ENCODE measurements at regions not wholly inside any gene's neighbourhood (a gene's known extent, or its start where the extent isn't known, plus 50 kb on each side); places are given as distances from the start of the nearest gene placed in this dataset.
"Not testable (repeated sequence)": the region's sequence is repeated elsewhere in the genome, so short reads cannot be mapped to it uniquely, and the experiment has no call there.

DNA sequence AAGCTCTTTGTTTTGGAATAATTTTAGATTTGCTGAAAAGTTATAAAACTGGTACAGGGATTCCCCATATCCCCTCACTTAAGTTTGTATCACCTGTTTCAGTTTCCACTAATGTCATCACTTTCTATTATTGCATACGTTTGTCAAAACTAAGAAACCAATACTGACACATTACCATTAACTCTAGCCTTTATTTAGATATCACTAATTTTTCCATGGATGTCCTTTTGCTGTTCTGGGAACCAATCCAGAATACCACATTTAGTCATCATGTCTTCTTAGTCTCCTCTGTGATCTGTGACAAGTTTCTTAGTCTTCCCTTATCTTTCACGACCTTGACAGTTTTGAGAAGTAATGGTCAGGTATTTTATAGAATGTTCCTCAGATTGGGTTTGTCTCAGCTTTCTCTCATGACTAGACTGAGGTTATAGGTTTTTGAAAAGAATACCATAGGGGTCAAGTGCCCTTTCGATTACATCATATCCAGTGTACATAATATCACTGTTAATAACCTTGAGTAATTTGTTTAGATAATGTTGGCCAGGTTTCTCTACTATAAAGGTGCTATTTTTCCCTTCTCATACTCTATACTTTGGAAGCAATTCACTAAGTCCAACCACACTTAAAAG is 51.9 kb upstream of the NMUR2 start:
- no peak for DNase-seq (ENCODE audit: low read depth, low spot score)

DNA sequence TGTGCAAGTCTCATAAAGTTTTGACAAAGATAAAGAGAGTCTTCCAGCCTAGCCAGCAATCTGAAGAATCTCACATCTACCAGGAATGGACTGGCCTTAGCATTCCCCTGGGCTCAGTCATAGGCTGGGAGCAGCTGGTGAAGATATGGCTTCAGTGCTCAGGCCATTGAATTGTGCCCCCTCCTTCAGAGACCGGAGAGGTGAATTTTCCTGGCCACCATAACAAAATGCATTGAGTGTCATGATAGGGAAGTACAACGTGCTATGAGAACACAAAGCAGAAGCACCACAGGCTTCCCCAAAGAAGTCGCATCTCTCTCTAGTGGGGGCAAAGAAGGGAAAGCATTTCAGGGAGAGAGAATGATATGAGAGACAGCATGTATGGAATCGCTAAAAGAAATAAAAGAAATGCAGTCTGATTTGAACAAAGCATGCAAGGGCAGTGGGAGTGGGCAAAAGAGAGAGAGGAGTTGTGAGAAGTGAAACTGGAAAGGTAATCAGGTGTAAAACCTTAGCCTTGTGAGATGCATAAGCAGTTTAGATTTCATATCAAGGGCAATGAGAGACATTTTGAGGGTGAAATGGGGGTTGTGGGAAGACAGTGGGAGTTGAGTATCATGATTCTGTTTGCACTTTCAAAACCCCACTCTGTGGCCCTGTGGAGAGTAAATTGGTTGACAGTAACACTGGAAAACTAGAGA is 57.1 kb upstream of the NMUR2 start:
- no peak for DNase-seq (ENCODE audit: low read depth, low spot score)

DNA sequence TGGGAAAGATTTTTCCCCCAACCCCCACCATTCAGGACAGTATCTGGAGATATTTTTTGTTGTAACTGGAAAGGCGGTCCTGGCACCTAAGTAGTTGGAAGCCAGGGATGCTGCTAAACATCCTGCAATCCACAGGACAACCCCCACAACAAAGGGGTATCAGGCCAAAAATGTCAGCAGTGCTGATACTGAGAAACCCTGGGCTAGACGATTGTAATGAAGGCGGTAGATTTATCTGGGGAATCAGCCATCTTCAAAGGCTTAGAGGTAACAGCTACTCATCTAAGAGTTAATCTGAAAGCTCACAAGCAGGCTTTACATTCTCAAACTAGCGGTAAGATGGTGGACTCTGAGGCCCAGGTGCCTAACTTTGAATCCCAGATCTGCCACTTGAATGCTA is 59.0 kb upstream of the NMUR2 start:
- no peak for DNase-seq (ENCODE audit: low read depth, low spot score)

DNA sequence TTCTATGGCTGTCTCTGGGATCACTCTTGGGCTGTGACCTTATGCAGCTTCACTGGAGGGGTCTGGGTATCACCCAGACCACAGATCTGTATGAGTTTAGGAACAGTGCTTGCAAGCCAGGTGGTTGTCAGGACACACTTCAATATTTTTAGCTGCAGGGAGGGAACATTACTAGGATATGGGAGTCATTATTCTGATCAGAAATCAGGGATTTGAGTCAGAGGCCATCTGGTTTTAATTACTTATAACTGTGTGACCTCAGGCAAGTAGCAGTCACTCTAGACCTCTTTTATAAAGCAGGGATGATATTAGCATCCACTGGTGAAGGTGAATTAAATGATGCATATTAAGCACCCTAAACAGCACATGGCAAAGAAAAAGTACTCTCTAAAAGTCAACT is 60.1 kb upstream of the NMUR2 start:
- no peak for DNase-seq (ENCODE audit: low read depth, low spot score)

DNA sequence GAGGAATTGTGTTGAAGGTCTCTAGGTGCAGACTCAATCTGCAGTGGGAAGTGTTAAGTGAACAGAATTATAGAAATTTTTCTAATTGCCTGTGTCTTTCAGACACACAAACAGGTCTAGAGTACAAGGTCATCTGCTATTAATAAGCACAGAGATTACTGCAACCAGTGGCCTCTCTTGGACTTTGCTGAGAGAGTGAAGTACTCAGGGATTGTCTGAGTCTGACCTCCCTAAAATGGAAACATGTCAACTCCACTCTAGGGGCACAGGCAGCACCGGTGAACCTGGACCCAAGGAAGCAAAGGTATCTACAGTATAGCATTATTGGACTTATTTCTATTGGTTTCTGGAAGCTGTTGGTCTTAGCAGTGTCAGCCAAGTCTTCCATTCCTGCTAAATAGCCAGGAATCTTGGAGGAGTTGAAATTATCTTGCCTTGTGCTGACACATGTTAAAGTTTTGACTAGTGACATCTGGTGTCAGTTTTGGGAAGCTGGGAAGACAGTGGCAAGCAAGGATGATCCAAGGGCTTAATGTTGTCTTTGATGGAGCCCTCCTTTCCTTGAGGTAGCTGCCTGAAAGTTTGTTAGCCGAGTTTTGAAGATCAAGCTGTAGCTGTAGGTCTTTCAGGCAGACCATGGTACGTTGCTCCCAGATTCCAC is 61.1 kb upstream of the NMUR2 start:
- DNase-seq (ENCODE audit: low read depth, low spot score) = no peak

DNA sequence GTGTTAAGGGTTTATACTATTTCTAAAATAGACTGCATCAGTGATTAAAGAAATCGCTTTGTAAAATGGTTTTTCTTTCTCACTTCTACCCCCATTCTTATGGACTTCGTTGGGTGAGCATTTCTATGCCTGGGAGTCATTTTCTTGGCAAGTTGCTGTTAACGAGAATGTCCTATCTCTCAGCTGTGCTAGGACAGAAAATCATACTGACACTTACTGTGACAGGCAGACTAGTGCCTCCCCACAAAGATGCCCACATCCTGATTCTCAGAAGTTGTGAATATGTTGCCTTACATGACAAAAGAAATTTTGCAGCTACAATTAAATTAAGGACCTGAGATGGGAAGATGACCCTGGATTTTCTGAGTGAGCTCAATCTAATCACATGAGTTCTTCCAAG is 65.1 kb upstream of the NMUR2 start:
- no peak for DNase-seq (ENCODE audit: low read depth, low spot score)

DNA sequence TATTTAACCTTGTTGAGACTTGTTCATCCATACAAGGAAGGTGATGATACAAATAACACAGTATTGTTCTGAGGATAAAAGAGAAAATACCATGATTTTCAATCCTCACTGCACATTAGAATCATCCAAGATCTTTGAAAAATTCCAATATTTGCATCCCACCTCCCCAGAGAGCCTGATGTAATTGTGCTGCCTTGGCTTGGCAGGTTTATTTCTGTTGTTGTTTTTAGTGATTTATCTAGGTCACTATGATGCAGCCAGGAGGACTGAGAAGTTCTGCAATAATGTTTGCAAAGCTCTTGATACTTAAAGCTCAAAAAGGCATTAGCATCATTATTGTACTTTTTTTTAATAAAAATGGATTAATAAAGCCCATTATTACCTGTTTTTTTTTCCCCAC is 67.0 kb upstream of the NMUR2 start:
- no peak for DNase-seq (ENCODE audit: low read depth, low spot score)

DNA sequence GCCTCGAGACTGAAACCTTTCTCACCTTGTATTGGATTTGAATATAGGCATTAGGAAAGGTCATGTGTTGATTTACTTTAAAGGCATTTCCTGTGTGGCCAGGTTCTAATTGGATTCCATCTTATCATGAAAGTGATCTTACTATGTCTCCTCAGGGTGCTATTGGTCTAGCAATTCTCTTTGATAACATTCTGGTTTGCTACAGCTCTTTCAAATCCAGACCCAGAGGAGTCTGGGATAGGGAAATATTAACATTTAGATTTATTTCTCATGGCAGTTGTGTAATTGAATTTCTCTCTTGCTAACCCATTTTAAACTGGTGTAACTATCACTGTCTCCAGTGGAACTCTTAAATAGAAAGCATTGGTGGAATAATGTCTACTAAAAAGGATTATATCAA is 69.9 kb upstream of the NMUR2 start:
- DNase-seq (ENCODE audit: low read depth, low spot score) = no peak

DNA sequence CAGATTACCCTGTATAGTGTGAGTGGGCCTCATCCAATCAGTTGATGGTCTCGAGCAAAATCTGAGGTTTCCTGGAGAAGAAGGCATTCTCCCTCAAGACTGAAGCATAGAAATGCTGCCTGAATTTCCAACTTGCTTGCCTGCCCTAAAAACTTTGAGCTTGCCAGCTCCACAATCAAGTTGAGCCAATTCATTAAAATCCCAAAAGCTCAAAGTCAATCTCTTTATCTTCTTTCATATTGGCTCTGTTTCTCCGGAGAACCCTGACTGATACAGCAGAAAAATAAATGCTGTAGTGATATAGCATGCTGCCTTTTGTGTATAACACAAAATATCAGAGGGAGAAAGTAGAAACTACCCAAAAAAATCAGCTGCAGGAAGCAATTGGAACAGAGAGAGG is 72.5 kb upstream of the NMUR2 start:
- DNase-seq (ENCODE audit: low read depth, low spot score) = no peak

DNA sequence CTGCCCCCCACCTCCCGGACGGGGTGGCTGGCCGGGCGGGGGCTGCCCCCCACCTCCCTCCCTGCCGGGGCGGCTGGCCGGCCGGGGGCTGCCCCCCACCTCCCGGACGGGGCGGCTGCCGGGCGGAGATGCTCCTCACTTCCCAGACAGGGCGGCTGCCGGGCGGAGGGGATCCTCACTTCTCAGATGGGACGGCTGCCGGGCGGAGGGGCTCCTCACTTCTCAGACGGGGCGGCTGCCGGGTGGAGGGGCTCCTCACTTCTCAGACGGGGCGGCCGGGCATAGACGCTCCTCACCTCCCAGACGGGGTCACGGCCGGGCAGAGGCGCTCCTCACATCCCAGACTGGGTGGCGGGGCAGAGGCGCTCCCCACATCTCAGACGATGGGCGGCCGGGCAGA is 74.8 kb upstream of the NMUR2 start:
- not testable (repeated sequence) for DNase-seq (ENCODE audit: low read depth, low spot score)

DNA sequence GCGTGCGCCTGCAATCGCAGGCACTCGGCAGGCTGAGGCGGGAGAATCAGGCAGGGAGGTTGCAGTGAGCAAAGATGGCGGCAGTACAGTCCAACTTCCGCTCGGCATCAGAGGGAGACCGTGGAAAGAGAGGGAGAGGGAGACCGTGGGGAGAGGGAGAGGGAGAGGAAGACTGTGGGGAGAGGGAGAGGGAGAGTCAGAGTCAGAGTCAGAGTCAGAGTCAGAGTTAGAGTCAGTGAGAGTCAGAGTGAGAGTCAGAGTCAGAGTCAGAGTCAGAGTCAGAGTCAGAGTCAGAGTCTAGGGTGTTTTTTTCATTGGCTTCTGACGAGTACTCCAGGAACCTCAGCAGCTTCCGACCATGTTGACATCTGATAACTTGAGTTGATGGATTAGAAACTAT is 75.6 kb upstream of the NMUR2 start:
- DNase-seq (ENCODE audit: low read depth, low spot score) = not testable (repeated sequence)

DNA sequence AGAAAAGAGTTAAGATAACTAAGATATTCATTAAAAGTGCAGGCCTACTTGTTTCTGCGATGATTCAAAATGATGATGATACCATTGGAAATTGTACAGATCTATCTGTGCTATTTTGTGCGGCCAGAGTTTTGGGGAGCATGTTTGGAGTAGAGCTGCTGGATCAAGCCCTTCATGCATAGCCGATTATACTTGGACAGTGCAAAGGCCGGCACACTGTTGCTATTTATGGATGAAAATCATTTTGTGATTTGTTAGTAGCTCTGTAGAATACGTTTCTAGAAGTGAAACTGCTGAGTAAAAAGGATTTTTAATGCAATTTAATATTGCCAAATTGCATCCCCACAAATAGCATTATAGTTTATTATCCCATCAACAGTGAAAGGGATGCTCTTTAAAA is 82.1 kb upstream of the NMUR2 start:
- no peak for DNase-seq (ENCODE audit: low read depth, low spot score)

DNA sequence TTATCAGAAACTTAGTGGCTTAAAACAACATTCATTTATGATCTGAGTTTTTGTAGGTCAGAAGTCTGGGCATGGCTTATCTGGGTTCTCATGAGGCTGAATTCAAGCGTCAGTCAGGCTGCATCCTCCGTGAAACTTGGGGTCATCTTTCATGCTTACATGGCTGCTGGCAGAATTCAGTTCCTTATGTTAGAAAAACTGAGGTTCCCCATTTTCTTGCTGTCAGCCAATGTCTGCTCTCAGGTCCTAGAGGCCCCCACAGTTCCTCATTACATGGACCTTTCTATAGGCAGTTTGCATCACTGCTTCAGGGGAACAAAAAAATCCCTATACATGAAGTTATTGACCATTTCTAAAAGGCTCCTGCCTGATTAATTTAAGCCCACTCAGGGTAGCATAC is 83.8 kb upstream of the NMUR2 start:
- DNase-seq (ENCODE audit: low read depth, low spot score) = no peak

DNA sequence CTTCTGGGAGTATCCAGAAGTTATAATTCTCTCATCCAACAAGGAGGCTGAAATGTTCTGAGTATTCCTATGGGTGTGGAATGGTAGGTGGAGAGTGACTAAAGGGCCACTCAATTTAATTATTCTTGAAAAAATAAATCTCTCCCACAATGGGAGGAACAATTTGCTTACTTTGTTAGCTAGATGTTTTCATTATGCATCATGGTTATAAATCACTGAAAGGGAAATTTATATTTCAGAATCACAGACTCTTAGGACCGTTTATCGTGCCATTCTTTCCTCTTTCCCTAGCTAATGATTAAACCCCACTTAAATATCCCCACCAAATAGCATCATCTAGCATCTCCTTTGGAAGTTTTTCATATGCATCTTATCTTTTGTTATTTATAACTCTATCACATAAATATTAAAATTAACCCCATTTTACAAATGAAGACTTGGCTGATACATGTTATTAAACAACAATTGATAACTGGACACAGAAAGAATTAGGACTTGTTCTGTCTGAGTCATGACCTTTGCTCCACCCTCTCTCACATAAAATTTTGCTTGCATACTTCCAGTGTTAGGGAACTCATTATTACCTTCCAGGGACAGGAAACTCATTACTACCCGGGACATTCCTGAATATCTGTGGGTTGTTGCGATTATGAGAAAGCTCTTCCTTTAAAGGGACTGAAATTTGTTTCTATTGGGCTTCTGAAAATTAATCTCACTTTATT is 94.9 kb upstream of the NMUR2 start:
- DNase-seq (ENCODE audit: low read depth, low spot score) = no peak

DNA sequence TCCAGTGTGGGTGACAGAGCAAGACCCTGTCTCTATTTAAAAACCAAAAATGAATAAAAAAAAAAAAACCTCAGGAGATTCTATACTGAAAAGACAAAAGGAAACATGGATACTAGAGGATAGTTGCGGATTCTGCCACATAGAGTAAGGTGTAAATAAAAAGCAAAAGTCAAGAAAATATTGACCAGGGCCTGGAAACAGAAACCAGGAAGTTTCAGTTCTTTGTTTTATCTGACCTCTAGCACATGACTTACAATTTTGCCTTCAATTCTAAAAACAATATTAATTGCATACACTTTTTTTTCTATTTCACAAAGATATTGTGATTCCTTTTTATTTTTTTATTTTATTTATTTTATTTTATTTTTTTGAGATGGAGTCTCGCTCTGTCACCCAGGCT is 96.2 kb upstream of the NMUR2 start:
- no peak for DNase-seq (ENCODE audit: low read depth, low spot score)

DNA sequence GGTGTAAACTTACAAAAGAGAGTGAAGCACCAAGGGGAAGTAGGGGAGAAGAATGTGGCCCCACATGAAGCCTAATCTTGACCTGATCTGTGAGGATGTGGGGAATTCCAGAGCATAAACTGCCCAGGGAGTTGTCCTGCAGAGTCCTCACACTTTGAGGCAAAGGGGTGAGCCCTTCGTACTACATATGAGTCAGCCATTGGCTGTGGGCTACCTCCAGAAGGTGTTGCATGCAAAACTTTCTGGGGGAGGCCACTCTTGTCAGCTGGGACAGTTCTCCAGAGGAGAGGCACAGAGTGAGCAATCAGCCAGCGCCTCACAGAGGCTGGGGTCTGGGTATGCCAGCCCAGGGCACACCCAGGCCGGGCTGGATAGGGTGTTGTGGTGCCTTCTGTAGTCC is 98.1 kb upstream of the NMUR2 start:
- DNase-seq (ENCODE audit: low read depth, low spot score) = no peak

DNA sequence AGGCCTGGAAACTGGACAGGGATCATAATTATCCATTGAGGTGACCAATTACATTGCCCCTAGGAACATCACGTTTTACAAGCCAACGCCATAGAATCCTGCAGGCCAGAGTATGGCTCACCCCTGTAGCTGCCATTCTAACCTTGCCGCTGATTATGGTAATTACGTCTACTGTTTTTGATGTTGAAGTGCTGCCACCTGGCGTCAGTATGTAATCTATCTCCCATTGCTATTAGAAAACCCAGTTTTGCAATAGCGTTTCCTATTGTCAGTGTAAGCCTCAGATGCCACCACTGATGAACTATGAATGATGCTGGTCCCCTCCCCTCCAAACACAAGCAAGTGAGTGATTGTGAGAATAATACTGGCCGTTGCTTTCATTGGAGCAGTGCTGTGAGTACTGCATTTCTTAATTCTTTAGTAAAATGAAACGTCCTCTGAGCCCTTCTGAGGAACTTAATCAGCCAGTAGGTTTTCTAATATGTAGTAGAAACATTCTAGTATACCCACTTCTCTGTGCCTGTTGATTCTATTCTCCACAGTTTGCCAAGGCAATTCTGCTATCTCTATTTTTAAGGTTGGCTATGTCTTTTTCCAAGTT is 100.5 kb upstream of the NMUR2 start:
- no peak for DNase-seq (ENCODE audit: low read depth, low spot score)

DNA sequence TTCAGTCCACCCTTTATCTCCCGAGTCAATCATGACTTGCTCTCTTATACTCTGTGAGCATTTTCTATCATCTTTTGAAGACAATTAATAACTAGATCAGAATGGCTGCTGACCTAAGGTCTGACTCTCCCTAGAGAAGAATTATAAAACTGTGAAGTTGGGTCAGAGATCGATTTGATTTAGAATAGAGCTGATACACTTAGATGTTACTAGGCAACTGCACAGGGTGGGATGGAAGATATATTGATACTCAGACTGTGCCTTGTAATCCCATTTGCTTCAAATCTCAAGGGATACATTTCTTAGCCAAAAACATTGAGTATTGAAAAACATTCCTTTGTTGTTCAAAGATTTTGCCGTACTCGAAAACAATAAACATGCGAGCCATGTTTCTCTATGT is 106.0 kb upstream of the NMUR2 start:
- no peak for DNase-seq (ENCODE audit: low read depth, low spot score)

DNA sequence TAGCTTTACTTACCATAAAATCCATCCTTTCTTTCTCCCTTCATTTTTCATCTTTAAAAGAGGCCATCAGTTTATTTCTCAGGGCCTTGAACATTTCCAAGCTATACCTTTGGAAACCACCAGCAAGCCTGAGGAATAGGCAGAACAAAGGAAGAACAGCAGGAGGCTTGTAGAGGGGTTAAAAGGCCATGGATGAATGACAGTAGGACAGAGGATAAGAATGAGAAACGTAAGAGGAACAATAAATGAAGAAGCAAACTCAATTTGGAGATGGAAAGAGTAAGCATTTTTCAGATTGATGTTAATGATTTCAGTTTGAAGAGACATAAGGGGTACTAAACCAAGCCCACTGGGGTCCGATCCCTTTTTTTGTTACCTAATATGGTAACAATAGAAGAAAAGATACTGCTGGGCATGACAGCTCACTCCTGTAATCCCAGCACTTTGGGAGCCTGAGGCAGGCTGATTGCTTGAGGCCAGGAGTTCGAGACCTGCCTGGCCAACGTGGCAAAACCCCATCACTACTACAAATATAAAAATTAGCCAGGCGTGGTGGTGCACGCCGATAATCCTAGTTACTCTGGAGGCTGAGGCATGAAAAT is 106.6 kb upstream of the NMUR2 start:
- DNase-seq (ENCODE audit: low read depth, low spot score) = no peak

DNA sequence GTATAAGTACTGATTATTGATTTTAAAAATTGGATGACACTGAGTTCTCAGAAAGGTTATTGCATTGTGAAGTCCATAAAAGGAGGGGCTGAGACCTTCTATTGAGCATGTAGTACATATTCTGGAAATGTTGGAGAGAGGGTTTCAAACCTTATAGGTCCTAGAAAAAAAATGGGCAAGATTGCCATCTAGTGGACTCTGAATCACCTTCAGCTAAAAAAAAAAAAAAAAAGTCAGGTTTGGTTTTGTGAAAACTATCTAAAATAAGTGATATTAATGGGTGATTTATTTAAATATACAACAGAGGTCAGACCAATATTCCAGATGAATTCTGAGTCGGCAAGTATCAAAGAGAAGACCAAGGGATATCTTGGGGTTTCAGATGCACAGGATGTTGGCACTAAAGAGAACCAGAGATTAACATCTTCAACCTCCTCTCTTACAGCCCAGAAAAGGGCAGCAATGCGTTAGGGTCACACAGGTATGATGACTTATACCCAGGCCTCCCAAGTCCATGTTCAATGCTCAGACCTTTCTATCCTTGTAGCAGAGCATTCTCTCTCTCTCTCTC is 109.8 kb upstream of the NMUR2 start:
- DNase-seq (ENCODE audit: low read depth, low spot score) = no peak

DNA sequence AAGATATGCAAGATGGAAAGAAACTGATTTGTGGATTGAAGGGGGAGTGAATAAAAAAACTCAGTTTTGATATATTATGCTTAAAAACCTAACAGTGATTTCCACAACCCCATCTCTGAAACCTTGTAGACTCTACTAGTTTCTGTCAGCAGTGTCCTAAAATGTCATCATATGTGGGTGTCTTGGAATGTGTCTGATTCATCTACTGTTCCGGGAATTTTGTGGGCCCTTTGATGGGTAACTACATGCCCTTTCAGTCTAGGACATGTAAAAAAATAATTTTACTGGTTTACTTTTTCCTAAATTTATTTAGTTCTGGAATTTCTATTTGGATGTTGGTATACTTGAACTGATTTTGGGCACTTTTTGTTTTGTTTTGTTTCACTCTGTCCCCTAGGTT is 118.9 kb upstream of the NMUR2 start:
- DNase-seq (ENCODE audit: low read depth, low spot score) = no peak
